HG03558 (cell line): ENCODE measurements at regions not wholly inside any gene's neighbourhood (a gene's known extent, or its start where the extent isn't known, plus 50 kb on each side); places are given as distances from the start of the nearest gene placed in this dataset.

ENCODE experiments used
- ATAC-seq: cut with Tn5 transposase; IDR thresholded peaks from one replicate; pipeline ENCODE4 v1.9.1; 2021; ENCODE audit warnings: moderate number of reproducible peaks; ENCODE audit not compliant: unreplicated experiment; ENCODE audit errors: extremely low read depth

DNA sequence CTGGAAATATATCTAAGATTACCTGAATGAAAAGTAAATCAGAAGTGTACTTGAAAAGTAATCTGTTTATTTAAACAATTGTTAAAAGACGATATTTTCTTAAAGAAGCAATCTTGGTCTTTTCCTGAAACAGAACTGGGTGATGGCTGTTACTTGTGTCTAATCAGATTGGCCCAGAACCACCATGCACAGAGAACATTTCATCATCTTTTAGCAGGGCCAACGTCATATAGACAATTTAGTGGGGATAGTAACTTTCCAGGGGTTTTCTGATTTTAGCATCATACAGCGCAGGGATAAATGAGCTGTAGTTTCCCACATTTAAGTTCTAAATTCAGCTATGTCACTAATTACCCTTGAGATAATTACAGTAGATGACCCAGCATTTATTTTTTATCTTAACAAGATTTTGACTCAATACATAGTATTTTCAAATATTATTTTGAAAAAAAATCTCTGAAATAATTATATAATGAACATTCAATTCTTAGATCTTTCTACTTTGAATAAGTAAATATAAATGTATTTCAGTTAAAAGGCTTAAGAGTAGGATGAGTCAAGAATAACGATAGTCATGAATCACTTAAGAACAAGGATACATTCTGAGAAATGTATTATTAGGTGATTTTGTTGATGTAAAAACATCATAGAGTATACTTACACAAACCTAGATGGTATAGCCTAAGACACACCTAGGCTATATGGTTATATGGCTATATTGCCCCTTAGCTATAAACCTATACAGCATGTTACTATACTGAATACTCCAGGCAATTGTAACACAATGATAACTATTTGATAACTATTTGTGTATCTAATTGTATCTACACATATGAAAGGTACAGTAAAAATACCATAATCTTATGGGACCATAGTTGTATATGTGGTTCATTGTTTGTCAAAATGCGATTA is 103.8 kb upstream of the MME start:
- ATAC-seq: no peak

GRCh38 chr3:154973851-154974250 is 106.3 kb upstream of the MME start:
- ATAC-seq: no peak

DNA sequence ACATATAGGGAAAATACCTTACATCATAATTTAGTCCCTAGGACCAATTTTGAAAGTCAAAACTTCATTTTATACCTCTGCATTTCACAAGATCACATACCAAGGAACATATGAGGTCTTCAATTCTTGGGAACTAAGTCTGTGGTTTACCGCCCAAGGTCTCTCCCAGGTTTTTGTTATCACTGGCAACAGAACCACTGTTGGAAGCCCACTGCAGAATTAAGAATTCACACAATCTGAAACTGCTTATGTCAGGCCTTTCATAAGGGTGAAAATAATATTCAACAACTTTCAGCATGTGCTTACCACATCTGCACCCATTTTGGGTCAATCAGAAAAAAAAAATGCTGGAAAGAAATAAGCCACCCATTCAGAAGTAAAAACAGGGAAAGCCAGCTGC is 107.2 kb upstream of the MME start:
- ATAC-seq: no peak

DNA sequence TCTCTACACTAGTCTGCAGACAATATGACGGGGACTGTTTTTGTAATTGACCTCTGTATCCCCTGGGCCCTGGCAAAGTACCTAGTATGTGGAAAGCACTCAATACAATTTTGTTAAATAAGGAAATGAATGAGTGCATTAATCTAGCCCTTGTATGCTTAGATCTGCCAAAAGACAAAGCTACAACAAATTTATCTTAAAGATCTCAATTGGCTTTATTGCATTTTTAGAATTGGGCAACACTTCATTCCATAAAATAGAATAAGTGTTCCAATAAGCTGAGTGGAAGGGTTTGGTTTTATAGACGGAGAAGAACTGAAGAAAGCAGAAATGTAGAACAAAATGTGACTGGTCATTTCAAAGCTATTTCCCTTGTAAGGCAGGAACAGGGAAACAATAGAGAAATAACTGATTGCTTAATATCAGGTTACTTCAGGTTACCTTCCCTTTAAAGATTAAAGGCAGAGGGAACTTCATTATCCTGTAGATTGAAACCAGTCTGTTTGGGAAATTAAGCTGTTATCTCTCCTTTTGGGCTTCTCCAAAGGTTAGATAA is 108.3 kb upstream of the MME start:
- no peak for ATAC-seq

DNA sequence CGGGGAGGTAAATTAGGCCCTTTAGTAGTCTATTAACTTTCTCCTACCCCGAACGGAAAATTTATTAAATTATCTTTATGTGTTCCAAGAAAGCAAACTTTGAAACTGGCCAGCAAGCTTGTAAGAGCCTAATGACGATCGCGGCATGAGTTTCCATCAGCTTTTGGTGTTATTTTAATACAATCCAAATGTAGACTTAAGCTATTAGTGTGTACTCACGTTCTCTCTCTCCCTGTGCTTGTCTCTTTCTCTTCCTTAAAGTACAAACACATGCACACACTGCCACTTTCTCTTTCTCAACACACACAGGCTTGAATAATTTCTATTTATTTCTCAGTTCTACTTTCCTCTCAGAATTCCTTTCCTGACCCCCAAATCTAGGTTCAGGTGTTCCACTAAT is 108.8 kb upstream of the MME start:
- ATAC-seq: no peak

DNA sequence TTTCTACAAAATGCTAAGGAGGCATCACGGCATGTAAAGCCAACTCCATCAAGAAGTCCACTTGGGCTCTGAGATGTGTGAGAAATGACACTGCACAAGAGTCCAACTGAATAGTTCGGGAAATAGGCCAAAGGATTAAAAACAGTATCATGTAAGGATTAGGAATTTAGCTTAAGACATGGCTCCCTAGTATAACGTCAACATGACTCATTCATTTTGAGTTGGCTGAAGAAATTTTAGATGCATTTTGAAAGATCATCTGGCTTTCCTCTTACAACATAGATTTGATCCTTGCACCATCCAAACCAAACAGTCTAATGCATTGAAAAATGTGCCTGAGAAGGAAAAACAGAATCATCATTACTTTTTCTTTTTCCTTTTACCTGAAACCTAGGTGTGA is 109.3 kb upstream of the MME start:
- ATAC-seq: no peak

GRCh38 chr3:154969366-154969765 is 110.8 kb upstream of the MME start:
- no peak for ATAC-seq

DNA sequence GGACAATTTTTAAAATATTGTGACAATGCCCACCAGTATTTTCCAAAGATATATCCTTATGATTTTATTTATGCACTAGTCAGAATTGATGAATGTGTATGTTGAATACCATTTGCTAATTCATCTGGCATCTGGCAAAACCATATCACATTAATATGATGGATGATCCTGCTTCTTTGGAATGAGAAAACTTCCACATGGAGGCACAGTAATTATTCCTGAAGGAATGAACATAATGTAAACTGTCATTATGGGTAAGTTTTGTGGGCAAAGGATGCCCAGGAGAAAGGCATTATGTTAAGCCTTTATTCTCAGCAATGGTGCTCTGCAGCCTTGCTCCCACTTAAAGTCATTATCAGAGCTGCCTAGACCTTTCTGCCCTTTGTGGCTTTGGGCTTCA is 113.0 kb upstream of the MME start:
- ATAC-seq: no peak

DNA sequence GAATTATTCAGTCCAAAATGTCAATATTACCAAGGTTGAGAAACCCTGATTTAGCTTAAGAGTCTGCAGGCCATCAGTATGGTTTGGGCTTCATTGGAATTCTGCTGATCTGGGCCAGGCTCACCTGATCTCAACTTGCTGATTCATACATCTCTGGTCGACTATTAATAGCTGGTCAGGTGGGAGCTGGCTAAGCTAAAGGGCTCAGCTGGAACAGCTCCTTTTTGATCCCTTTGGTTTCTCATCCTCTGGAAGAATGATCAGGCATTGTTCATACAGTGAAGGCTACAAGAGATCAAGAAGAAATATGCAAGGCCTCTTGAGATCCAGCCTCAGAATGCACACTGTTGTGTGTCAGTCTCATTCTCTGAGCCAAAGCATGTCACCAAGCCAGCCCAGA is 123.3 kb upstream of the MME start:
- no peak for ATAC-seq

DNA sequence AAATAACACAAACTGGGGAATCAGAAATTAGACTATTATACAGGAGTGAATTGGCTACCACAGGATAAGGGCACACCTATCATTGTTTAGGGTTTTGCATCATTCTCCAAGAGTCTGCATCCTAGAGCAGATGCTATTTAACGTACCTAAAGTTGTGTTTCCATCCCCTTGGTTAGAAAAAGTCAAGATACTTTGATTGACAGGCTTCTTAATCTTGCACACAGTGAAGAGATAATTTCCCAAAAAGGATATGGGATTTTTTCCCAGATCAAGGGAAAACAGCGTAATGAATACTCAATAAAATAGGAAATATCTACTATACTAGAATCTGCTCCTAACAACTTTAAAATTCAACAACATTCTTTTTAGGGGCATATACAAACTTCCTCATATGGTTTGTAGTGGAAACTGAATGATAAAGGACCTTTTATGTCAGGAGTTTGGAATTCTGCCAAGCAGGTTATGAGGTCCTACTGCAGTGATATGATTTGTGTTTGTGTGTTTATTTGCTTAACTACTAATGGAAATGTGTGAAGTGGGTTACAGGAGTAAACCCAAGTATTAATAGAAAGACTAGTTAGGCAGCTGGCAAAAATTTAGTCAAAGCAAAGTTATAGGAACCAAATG is 124.1 kb upstream of the MME start:
- ATAC-seq: no peak

DNA sequence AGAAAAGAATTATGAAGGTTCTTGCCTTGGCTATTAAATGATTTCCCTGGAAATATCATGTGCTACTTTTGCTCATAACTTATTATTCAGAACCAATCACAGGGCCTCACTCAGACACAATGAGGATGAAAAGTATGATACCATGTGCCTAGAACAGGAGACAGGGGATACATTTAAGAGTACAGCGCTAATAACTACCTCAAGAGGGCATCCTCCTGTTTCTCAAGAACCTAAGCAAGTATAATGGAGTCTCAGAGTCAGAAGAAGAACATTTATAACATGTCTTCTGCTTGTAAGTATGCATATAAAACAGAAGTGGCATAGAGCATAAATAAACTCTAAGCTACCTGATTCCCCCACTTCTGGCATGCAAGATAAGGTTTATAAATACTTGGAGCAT is 125.4 kb upstream of the MME start:
- no peak for ATAC-seq

DNA sequence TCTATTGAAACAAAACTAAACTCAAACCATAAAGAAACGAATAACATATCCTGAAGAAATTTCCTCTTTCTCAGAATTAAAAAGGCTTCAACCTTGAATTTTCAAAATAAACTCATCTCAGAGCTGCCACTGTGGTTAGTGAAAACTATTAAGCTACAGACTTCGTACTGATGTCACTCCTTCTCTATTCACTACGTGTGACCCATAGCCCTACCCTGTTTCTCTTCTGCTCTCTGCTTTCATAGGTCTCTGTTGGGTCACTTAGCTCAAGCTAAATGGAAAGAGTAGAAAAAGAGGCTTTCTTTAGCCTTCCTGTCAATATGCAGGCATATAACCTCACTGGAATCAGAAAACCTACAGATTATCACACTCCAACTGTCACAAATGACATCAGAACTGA is 126.6 kb upstream of the MME start:
- ATAC-seq: no peak

- ATAC-seq: no peak
These were observed 127.6 kb upstream of the MME start for GRCh38 chr3:154952553-154952952.

DNA sequence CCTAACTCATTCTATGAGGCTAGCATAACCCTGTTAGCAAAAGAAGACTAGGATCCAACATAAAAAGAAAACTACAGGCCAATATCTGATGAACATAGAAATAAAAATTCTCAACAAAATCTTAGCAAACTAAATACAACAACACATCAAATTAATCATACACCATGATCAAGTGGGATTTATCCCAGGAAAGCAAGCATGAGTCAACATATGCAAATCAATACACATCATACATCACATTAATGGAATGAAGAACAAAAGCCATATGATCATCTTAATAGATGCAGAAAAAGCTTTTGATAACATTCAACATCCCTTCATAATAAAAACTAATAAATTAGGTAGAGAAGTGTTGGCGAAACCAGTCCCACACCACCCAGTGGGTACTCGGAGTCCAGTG is 136.1 kb upstream of the MME start:
- ATAC-seq: no peak

DNA sequence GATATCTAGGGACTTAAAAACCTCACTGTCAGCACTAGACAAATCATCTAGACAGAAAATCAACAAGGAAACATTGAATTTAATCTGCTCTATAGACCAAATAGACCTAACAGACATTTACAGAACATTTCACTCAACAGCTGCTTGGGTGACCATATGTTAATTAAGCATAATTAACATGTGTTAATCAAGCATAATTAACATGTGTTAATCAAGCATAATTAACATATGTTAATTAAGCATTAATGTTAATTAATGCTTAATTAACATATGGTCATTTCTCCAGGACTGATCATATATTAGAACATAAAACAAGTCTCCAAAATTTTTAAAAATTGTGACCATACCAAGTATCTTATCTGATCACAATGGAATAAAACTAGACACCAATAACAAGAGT is 137.3 kb upstream of the MME start:
- ATAC-seq: no peak

DNA sequence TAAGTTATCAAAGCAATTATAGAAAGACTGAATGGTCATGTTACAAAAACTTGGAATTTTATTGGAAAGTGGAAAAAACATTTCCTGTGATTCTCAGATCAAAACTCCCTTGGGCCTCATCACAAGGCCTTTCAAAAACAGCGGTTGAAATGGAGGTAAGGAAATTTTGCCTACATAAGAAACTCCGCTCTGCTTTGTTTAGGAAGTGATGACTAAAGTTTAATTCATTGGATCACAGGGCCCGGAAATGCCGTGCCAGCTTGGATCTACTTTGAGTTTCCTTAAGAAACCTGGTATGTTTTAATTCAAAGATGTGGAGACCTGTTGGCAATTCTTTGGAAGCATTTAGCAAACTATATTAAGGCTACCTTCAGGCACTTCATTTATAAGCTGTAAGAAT is 143.9 kb upstream of the MME start:
- no peak for ATAC-seq

DNA sequence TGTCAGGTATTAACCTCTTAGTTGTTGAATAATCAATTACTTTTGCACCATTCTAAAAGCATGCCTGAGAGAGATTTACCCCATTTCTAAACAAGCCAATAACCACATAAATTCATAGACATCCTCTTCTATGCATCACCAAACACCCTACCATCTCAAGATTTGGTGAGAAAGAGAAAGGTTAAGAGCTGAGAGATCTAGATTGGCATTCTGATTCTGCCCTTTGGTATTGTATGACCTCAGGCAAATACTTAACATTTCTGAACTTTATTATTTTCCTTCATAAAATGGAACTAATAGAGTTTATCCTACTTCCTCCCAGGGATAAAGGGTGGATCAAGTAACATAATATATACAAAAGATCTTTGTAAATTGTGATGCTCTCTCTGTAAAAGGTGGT is 146.5 kb upstream of the MME start:
- no peak for ATAC-seq

DNA sequence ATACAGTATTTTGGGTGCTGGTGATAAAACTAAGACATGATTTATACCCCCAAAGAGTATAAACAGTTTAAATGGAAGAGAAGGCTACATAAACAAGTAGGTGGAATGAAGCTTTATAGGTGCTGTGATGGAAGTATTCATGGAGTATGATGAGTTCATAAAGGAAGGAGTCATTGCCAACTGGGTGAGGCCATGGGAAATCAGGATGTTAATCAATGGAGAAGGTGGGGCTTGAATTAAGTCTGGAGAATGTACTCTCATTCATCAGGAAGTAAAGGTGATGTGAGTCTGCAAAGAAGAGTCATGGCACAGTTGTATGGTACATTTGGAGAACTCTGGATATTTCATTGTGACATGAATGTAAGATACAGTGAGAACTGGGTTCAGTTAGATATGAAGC is 147.5 kb upstream of the MME start:
- no peak for ATAC-seq

DNA sequence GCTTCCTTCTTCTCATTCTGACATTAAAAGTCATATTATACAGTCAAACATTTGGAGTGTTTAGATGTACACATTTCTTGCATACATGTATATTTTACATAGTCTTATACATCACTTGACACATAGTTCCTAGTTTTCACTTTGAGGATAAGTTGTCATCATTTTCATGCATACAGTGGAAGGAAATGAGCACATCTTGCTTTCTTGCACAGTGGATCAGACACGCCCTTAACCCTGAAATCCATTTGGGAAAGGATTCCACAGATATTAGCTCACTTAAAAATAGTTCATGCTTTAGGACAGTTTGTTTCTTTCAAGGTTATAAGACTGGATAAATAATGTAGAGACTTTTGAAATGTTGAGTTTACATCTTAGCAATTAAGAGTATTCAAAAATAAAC is 148.6 kb upstream of the MME start:
- ATAC-seq: no peak

GRCh38 chr3:154926721-154927120 is 153.4 kb upstream of the MME start:
- ATAC-seq: no peak

DNA sequence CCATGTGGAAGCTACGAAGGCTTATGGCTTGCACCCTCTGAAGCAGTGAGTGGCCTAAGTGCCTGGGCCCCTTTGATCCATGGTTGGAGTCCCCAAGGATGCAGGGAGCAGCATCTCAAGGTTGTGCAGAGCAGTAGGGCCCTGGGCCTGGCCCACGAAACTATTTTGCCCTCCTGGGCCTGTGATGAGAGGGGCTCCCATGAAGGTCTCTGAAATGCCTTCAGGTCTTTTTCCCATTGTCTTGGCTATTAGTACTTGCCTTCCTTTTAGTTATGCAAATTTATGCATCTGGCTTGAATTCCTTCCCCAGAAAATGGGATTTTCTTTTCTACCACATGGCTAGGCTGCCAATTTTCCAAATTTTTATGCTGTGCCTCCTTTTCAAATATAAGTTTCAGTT is 158.8 kb upstream of the MME start:
- ATAC-seq: no peak

DNA sequence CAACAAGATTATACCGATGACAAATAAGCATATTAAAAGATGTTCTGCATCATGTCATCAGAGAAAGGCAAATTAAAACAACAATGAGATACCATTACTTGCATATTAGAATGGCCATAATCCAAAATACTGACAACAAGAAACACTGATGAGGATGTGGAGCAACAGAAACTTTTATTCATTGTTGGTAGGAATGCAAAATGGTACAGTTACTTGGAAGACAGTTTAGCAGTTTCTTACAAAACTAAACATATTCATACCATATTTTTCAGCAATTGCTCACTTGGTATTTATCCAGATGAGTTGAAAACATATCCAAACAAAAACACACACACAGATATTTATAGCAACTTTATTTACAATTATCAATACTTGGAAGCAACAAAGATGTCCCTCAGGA is 160.9 kb upstream of the MME start:
- no peak for ATAC-seq
